ENCODE measurements at regions not wholly inside any gene's neighbourhood (a gene's known extent, or its start where the extent isn't known, plus 50 kb on each side); places are given as distances from the start of the nearest gene placed in this dataset.

DNA sequence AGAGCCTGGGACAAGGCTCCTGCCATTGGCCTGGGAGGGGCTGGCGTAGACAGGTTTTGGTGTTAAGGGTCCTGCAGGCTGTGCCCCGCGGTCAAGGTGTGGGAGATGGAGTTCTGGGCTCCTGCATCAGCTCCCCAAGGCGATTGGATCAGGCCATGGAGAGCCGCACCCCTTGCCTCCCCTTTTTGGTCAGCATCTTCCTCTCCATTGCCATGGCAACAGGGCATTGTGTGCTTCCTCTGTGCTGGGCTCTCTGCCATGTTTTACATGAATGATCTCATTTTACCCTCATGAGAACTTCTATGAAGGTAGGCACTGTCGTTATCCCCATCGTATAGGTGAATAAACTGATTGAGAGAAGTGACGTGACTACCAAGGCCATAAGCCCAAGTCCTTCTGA lies 344.3 kb upstream of the CLINT1 start:
- 35% methylated on average over 8 of the region's 8 CpGs for WGBS (ENCODE audit: insufficient coverage, insufficient replicate concordance, low lambda C conversion rate, missing lambda C conversion rate)
- ATAC-seq (no peak), FAIRE-seq (no peak), DNase-seq (ENCODE audit: low read depth, low spot score) (no peak)
- H4K20me1 ChIP-seq (ENCODE audit: control insufficient read depth, insufficient read depth), result no peaks in the 10 kb centered on the region
- RAD21 ChIA-PET (ENCODE audit: unreplicated experiment), result no interaction called here
- no peak overlapping the region for H3K9ac ChIP-seq (ENCODE audit: control insufficient read depth, insufficient read depth, low read length)
- intact Hi-C loops (cut with micrococcal nuclease; ENCODE audit: unreplicated experiment), result no loop called here
- H3K27ac ChIP-seq (ENCODE audit: control insufficient read depth, insufficient read depth), result no peak overlapping the region
- CTCF ChIA-PET, result no interaction called here
- TF ChIP-seq ZNF384 (IDR thresholded peaks at IDR 0.05; ENCODE audit: borderline replicate concordance, low read depth, low read length) (no peak), KDM1A (IDR thresholded peaks at IDR 0.05; ENCODE audit: borderline replicate concordance) (no peak), YY1 (IDR thresholded peaks at IDR 0.05; ENCODE audit: low read depth, low read length) (no peak), ATF7 (IDR thresholded peaks at IDR 0.05; ENCODE audit: low read depth) (no peak), PML (IDR thresholded peaks at IDR 0.05; ENCODE audit: low read length) (no peak), SMAD5 (IDR thresholded peaks at IDR 0.05; ENCODE audit: low read depth) (no peak), YBX1 (IDR thresholded peaks at IDR 0.05) (no peak), RUNX3 (IDR thresholded peaks at IDR 0.05; ENCODE audit: low read length) (no peak), CBX5 (IDR thresholded peaks at IDR 0.05; ENCODE audit: low read depth) (no peak)
- TF ChIP-seq, protein P1, sequence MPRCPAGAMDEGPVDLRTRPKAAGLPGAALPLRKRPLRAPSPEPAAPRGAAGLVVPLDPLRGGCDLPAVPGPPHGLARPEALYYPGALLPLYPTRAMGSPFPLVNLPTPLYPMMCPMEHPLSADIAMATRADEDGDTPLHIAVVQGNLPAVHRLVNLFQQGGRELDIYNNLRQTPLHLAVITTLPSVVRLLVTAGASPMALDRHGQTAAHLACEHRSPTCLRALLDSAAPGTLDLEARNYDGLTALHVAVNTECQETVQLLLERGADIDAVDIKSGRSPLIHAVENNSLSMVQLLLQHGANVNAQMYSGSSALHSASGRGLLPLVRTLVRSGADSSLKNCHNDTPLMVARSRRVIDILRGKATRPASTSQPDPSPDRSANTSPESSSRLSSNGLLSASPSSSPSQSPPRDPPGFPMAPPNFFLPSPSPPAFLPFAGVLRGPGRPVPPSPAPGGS (IDR thresholded peaks at IDR 0.05; ENCODE audit: borderline replicate concordance, insufficient read depth, low read depth, low read length, poor library complexity, severe bottlenecking), result no peak
- TF ChIP-seq, protein P2, sequence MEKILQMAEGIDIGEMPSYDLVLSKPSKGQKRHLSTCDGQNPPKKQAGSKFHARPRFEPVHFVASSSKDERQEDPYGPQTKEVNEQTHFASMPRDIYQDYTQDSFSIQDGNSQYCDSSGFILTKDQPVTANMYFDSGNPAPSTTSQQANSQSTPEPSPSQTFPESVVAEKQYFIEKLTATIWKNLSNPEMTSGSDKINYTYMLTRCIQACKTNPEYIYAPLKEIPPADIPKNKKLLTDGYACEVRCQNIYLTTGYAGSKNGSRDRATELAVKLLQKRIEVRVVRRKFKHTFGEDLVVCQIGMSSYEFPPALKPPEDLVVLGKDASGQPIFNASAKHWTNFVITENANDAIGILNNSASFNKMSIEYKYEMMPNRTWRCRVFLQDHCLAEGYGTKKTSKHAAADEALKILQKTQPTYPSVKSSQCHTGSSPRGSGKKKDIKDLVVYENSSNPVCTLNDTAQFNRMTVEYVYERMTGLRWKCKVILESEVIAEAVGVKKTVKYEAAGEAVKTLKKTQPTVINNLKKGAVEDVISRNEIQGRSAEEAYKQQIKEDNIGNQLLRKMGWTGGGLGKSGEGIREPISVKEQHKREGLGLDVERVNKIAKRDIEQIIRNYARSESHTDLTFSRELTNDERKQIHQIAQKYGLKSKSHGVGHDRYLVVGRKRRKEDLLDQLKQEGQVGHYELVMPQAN (conservative IDR thresholded peaks at IDR 0.05), result no peak
- in situ Hi-C loops (cut with MboI), result no loop called here
- POLR2A ChIA-PET, result no interaction called here
- H3K79me2 ChIP-seq (ENCODE audit: control insufficient read depth, insufficient read depth, low read length), result no peaks in the 10 kb centered on the region
- no peak overlapping the region for H3K4me2 ChIP-seq (ENCODE audit: control insufficient read depth, insufficient read depth)
- H3K27me3 ChIP-seq (replicated peaks in 1 of 2; ENCODE audit: control insufficient read depth in 2 of 2, insufficient read depth in 2 of 2, low read length in 1 of 2), result peaks cover 0 to 2% of the 10 kb centered on the region in 2 experiments; a peak in 1 of 4 replicates
- H3K9me3 ChIP-seq (replicated peaks; ENCODE audit: control insufficient read depth, insufficient read depth, low read length), result no peaks in the 10 kb centered on the region
- no peaks in the 10 kb centered on the region for H3K36me3 ChIP-seq (ENCODE audit: control insufficient read depth in 2 of 2, insufficient read depth in 2 of 2, low read length in 1 of 2)
- no TSS peak for BruUV-seq (replicated peaks)
- no peak overlapping the region for H3K4me3 ChIP-seq
- H3K4me1 ChIP-seq (ENCODE audit: control insufficient read depth, insufficient read depth, low read length), result peaks cover 8% of the 10 kb centered on the region
- SMC1A ChIA-PET (ENCODE audit: uncharacterized antibody, unreplicated experiment), result interaction anchor here (0.7 kb wide), 1 partner anchor 93 kb away, joined by 4 read pairs; no protein-coding TSS in a partner anchor
- H2AFZ ChIP-seq (ENCODE audit: control insufficient read depth, low read depth, low read length), result no peak overlapping the region
